ENCODE measurements at regions not wholly inside any gene's neighbourhood (a gene's known extent, or its start where the extent isn't known, plus 50 kb on each side); places are given as distances from the start of the nearest gene placed in this dataset.

DNA sequence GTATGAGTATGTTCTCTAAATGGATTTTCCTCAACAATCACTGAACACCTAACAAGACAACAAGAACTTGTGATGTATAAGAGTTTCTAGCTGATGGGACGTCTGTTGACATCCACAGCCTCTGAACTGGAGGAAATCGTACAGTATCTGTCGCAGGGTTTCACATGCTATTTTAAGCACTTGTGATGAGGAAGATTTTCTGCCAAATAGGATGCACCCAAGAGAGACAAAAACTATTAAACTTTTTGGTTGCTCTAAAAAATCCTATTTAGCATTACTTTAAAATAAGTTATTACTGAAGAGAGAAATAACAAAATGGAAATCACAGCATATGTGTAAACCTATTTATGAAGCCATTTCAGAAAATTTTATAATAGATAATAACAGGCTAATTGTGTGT, 356.1 kb upstream of the SLC7A11 start:
- H2AFZ ChIP-seq (ENCODE audit: low read length): no peak overlapping the region
- TF ChIP-seq, protein P1, sequence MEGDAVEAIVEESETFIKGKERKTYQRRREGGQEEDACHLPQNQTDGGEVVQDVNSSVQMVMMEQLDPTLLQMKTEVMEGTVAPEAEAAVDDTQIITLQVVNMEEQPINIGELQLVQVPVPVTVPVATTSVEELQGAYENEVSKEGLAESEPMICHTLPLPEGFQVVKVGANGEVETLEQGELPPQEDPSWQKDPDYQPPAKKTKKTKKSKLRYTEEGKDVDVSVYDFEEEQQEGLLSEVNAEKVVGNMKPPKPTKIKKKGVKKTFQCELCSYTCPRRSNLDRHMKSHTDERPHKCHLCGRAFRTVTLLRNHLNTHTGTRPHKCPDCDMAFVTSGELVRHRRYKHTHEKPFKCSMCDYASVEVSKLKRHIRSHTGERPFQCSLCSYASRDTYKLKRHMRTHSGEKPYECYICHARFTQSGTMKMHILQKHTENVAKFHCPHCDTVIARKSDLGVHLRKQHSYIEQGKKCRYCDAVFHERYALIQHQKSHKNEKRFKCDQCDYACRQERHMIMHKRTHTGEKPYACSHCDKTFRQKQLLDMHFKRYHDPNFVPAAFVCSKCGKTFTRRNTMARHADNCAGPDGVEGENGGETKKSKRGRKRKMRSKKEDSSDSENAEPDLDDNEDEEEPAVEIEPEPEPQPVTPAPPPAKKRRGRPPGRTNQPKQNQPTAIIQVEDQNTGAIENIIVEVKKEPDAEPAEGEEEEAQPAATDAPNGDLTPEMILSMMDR (IDR thresholded peaks at IDR 0.05; ENCODE audit: extremely low read depth, low read depth, low read length): no peak
- no peaks in the 10 kb centered on the region for H4K20me1 ChIP-seq (ENCODE audit: insufficient read depth, low read length)

DNA sequence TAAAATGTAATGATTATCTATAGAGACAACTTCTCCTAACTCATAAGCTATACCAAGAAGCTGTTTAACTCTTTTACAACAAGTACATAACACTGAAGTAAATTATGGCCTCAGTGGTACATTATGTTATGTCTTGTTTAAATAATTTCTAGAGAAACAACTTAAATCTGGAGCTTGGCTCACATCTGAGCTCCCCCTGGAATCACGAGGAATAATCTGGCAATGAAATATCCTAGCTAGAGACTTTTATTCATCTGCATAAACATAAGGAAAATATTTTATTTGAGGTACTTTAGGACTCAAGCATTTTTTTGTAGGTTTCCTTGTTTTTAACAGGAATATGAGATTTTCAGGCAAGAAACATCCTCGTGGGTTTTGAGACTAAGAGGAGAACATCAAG, 354.7 kb upstream of the SLC7A11 start:
- no peak overlapping the region for H3K4me2 ChIP-seq (ENCODE audit: insufficient read depth, low read length)
- H2AFZ ChIP-seq (ENCODE audit: low read length): no peak overlapping the region
- H4K20me1 ChIP-seq (ENCODE audit: insufficient read depth, low read length): no peaks in the 10 kb centered on the region
- no peak overlapping the region for H3K4me3 ChIP-seq (ENCODE audit: insufficient read depth, low read length)
- no peaks in the 10 kb centered on the region for H3K27me3 ChIP-seq (ENCODE audit: insufficient read depth, low read length)
- peaks cover 8% of the 10 kb centered on the region for H3K4me1 ChIP-seq (ENCODE audit: insufficient read depth, low read length)
- DNase-seq (ENCODE audit: insufficient read length, low spot score, missing footprints): no peak
- H3K79me2 ChIP-seq (ENCODE audit: insufficient read depth, low read length): no peaks in the 10 kb centered on the region
- H3K27ac ChIP-seq (ENCODE audit: low read depth, low read length): no peak overlapping the region
- TF ChIP-seq, protein P1 (IDR thresholded peaks at IDR 0.05; ENCODE audit: extremely low read depth, low read depth, low read length): no peak
- no peaks in the 10 kb centered on the region for H3K9me3 ChIP-seq (ENCODE audit: low read depth, low read length)
- H3K36me3 ChIP-seq (ENCODE audit: insufficient read depth, low read length): no peaks in the 10 kb centered on the region

More for the DNA sequence above, 356.1 kb upstream of the SLC7A11 start:
- peaks cover 8% of the 10 kb centered on the region for H3K4me1 ChIP-seq (ENCODE audit: insufficient read depth, low read length)
- H3K36me3 ChIP-seq (ENCODE audit: insufficient read depth, low read length): no peaks in the 10 kb centered on the region
- DNase-seq (ENCODE audit: insufficient read length, low spot score, missing footprints): peak; percentile 29
- H3K4me3 ChIP-seq (ENCODE audit: insufficient read depth, low read length): no peak overlapping the region
- H3K79me2 ChIP-seq (ENCODE audit: insufficient read depth, low read length): no peaks in the 10 kb centered on the region
- H3K27ac ChIP-seq (ENCODE audit: low read depth, low read length): no peak overlapping the region
- no peaks in the 10 kb centered on the region for H3K27me3 ChIP-seq (ENCODE audit: insufficient read depth, low read length)
- no peak overlapping the region for H3K4me2 ChIP-seq (ENCODE audit: insufficient read depth, low read length)
- no peaks in the 10 kb centered on the region for H3K9me3 ChIP-seq (ENCODE audit: low read depth, low read length)

DNA sequence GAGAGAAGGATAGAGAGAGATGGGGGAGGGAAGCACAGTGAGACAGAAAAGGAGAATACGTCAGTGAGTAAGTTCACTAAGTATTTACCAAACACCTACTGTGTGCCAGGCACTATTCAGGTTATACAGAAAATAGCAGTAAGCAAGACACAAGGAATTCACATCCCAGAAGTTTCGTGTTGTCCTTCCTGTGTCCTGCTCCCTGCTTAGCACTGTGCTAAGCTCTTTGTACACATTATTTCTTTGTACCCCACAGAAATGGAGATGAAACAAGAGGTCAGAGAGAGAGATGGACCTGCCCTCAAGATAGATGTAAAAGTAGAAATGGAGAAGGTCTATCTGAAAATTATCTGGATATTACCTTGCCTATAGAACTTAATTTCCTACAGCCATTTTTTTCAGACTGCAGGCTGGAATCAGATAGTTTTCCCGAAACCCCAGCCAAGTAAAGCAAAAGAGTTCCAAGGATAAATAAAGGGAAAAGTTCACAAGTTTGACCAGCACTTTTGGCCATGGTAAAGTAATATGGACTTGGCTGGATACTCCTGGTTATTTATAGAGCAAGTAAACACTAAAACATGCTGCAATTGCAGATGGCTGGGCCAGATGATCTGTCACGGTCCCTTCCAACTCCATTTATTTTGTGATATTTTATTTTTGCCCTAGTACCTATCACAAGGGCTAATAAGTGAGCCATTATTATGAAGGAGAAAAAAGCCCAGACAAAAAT, 353.7 kb upstream of the SLC7A11 start:
- H3K27ac ChIP-seq (ENCODE audit: low read depth, low read length): no peak overlapping the region
- no peaks in the 10 kb centered on the region for H3K9me3 ChIP-seq (ENCODE audit: low read depth, low read length)
- no peak overlapping the region for H2AFZ ChIP-seq (ENCODE audit: low read length)
- no peaks in the 10 kb centered on the region for H3K27me3 ChIP-seq (ENCODE audit: insufficient read depth, low read length)
- H3K36me3 ChIP-seq (ENCODE audit: insufficient read depth, low read length): no peaks in the 10 kb centered on the region
- no peaks in the 10 kb centered on the region for H4K20me1 ChIP-seq (ENCODE audit: insufficient read depth, low read length)
- TF ChIP-seq, protein P1 (IDR thresholded peaks at IDR 0.05; ENCODE audit: extremely low read depth, low read depth, low read length): no peak
- H3K79me2 ChIP-seq (ENCODE audit: insufficient read depth, low read length): no peaks in the 10 kb centered on the region
- H3K4me1 ChIP-seq (ENCODE audit: insufficient read depth, low read length): peaks cover 8% of the 10 kb centered on the region
- H3K4me3 ChIP-seq (ENCODE audit: insufficient read depth, low read length): no peak overlapping the region
- H3K4me2 ChIP-seq (ENCODE audit: insufficient read depth, low read length): peak overlapping the region; percentile 15
- DNase-seq (ENCODE audit: insufficient read length, low spot score, missing footprints): peak; percentile 49

DNA sequence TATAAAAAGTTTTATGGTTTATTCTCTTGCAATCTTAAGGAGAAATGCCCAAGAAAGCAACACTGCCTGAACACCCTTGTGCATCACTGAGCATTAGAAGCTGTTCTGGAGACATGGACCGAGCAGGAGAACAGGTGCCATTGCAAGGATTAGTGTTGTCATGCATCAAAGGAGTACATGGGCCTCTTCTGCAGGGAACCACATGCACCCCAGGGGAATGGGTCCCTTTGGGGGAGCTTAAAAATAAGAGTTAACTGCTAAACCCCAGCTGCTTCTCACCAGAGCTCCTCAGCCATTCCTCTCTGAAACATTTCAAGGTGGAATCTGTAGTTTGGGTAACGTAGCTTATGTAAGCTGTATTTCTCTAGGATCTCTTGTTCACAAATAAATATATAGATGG, 353.0 kb upstream of the SLC7A11 start:
- H3K4me2 ChIP-seq (ENCODE audit: insufficient read depth, low read length): no peak overlapping the region
- no peak for DNase-seq (ENCODE audit: insufficient read length, low spot score, missing footprints)
- H3K4me3 ChIP-seq (ENCODE audit: insufficient read depth, low read length): no peak overlapping the region
- H4K20me1 ChIP-seq (ENCODE audit: insufficient read depth, low read length): no peaks in the 10 kb centered on the region
- no peaks in the 10 kb centered on the region for H3K36me3 ChIP-seq (ENCODE audit: insufficient read depth, low read length)
- H2AFZ ChIP-seq (ENCODE audit: low read length): no peak overlapping the region
- TF ChIP-seq, protein P1 (IDR thresholded peaks at IDR 0.05; ENCODE audit: extremely low read depth, low read depth, low read length): no peak
- H3K79me2 ChIP-seq (ENCODE audit: insufficient read depth, low read length): no peaks in the 10 kb centered on the region
- H3K9me3 ChIP-seq (ENCODE audit: low read depth, low read length): no peaks in the 10 kb centered on the region
- no peak overlapping the region for H3K27ac ChIP-seq (ENCODE audit: low read depth, low read length)
- no peaks in the 10 kb centered on the region for H3K27me3 ChIP-seq (ENCODE audit: insufficient read depth, low read length)
- peaks cover 8% of the 10 kb centered on the region for H3K4me1 ChIP-seq (ENCODE audit: insufficient read depth, low read length)
